DOHH2 (cell line): ENCODE measurements at regions not wholly inside any gene's neighbourhood (a gene's known extent, or its start where the extent isn't known, plus 50 kb on each side); places are given as distances from the start of the nearest gene placed in this dataset.

Source experiments
- H3F3A ChIP-seq: fragments of 200-600 bp; sonication (generic), shearing (Covaris generic); 2 replicates; pipeline ENCODE4 v1.6.0; 2016; ENCODE audit warnings: antibody characterized with exemption, mild to moderate bottlenecking; ENCODE audit not compliant: control insufficient read depth, insufficient read depth
- H3K27ac ChIP-seq: fragments of 200-600 bp; sonication (generic); 2 replicates; pipeline ENCODE4 v1.5.1; 2014; ENCODE audit warnings: low read depth, mild to moderate bottlenecking, low read length, moderate library complexity
- H3K27me3 ChIP-seq: fragments of 200-600 bp; sonication (generic); 2 replicates; pipeline ENCODE4 v1.6.1; 2014; ENCODE audit warnings: mild to moderate bottlenecking, low read length, mixed read lengths; ENCODE audit not compliant: control insufficient read depth
- H3K36me3 ChIP-seq: fragments of 200-600 bp; sonication (generic); 2 replicates; pipeline ENCODE4 v1.6.1; 2014; ENCODE audit warnings: mild to moderate bottlenecking, low read length, moderate library complexity, mixed read lengths; ENCODE audit not compliant: control insufficient read depth
- H3K4me1 ChIP-seq: fragments of 200-600 bp; sonication (generic); 2 replicates; pipeline ENCODE4 v1.6.1; 2014; ENCODE audit warnings: mild to moderate bottlenecking, low read length, mixed read lengths; ENCODE audit not compliant: control insufficient read depth
- H3K4me2 ChIP-seq: fragments of 200-600 bp; sonication (generic); 2 replicates; pipeline ENCODE4 v1.6.0; 2014; ENCODE audit warnings: mild to moderate bottlenecking, low read length, moderate library complexity
- H3K4me3 ChIP-seq: fragments of 200-600 bp; sonication (generic); 2 replicates; pipeline ENCODE4 v1.5.1; 2014; ENCODE audit warnings: mild to moderate bottlenecking, low read length, mixed read lengths
- H3K79me2 ChIP-seq: fragments of 200-600 bp; sonication (generic); 2 replicates; pipeline ENCODE4 v1.6.1; 2014; ENCODE audit warnings: mild to moderate bottlenecking, low read length, mixed read lengths; ENCODE audit not compliant: control insufficient read depth
- H3K9me2 ChIP-seq: fragments of 200-600 bp; sonication (generic); replicated peaks from 2 replicates; pipeline ENCODE4 v1.6.1; 2014; ENCODE audit warnings: mild to moderate bottlenecking, low read length, mixed read lengths; ENCODE audit not compliant: control insufficient read depth
- H3K9me3 ChIP-seq: fragments of 200-600 bp; sonication (generic); 2 replicates; pipeline ENCODE4 v1.6.1; 2014; ENCODE audit warnings: antibody characterized with exemption, low read length, mixed read lengths; ENCODE audit not compliant: control insufficient read depth, insufficient read depth
- H4K20me1 ChIP-seq: fragments of 200-600 bp; sonication (generic); 2 replicates; pipeline ENCODE4 v1.6.0; 2014; ENCODE audit warnings: low read depth, mild to moderate bottlenecking, antibody characterized with exemption, low read length, moderate library complexity; ENCODE audit not compliant: control insufficient read depth, insufficient read depth
- EZH2phosphoT487 ChIP-seq: fragments of 200-600 bp; sonication (generic); IDR thresholded peaks from 2 replicates; pipeline ENCODE4 v1.6.1; 2017; ENCODE audit warnings: borderline replicate concordance, mild to moderate bottlenecking, antibody characterized with exemption, low read length, moderate library complexity, mixed read lengths
- TF ChIP-seq, protein P1 (sequence below): fragments of 200-600 bp; sonication (generic); IDR thresholded peaks from one replicate; pipeline ENCODE4 v1.5.1; 2014; ENCODE audit warnings: antibody characterized with exemption, mild to moderate bottlenecking, low read depth, low read length; ENCODE audit not compliant: poor library complexity, severe bottlenecking

DNA sequence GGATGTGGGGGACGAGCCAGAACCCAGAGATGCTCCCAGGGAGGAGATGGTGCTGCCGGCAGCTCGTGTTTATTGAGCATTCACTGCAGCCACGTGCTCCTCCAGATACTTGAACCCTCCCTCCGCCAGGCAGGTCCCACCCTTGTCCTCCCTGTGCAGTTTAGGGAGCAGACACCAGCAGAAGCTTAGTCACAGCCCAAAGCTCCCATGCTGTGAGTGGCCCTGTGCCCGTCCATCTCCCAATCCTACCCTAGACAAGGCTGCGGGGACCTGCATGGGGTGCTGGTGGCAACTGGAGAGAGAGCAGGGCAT, 176.5 kb upstream of the COPS8 start:
- no peaks in the 10 kb centered on the region for H3K27me3 ChIP-seq
- no peak overlapping the region for H3K4me2 ChIP-seq
- H3K27ac ChIP-seq, result no peak overlapping the region
- no peaks in the 10 kb centered on the region for H4K20me1 ChIP-seq
- H3K36me3 ChIP-seq, result no peaks in the 10 kb centered on the region
- H3K79me2 ChIP-seq, result no peaks in the 10 kb centered on the region
- H3K9me3 ChIP-seq, result no peaks in the 10 kb centered on the region
- no peaks in the 10 kb centered on the region; the same call in 1 of the 2 replicates for H3K4me1 ChIP-seq
- TF ChIP-seq EZH2phosphoT487, result no peak
- TF ChIP-seq, protein P1, sequence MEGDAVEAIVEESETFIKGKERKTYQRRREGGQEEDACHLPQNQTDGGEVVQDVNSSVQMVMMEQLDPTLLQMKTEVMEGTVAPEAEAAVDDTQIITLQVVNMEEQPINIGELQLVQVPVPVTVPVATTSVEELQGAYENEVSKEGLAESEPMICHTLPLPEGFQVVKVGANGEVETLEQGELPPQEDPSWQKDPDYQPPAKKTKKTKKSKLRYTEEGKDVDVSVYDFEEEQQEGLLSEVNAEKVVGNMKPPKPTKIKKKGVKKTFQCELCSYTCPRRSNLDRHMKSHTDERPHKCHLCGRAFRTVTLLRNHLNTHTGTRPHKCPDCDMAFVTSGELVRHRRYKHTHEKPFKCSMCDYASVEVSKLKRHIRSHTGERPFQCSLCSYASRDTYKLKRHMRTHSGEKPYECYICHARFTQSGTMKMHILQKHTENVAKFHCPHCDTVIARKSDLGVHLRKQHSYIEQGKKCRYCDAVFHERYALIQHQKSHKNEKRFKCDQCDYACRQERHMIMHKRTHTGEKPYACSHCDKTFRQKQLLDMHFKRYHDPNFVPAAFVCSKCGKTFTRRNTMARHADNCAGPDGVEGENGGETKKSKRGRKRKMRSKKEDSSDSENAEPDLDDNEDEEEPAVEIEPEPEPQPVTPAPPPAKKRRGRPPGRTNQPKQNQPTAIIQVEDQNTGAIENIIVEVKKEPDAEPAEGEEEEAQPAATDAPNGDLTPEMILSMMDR, result no peak
- H3K4me3 ChIP-seq, result no peak overlapping the region
- H3K9me2 ChIP-seq, result no peaks in the 10 kb centered on the region
- no peaks in the 10 kb centered on the region for H3F3A ChIP-seq

DNA sequence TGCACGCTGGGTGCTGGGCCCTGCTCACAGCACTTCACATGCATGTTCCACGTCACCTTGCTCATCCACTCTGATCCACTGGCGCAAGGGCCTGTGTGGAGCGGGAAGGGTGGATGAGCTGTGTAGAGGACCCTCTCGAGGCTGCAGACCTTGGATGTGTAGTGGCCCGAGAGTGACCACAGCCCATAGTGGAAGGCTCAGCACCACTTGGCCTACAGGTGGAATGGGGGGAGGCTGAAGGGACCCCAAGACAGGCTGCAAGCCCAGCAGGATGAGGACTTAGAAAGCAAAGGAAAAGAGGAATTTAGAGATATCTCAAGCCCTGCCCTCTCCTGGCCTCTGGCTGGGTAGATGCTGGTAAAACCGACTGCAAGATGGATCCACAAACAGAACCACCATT, 175.9 kb upstream of the COPS8 start:
- Histone ChIP-seq H3K27me3 (no peaks in the 10 kb centered on the region; the same call in 1 of the 2 replicates), H3K4me3 (no peak overlapping the region), H3K4me1 (no peaks in the 10 kb centered on the region; the same call in 1 of the 2 replicates), H3K79me2 (no peaks in the 10 kb centered on the region), H3K27ac (no peak overlapping the region), H3K4me2 (no peak overlapping the region), H3K9me2 (no peaks in the 10 kb centered on the region), H4K20me1 (no peaks in the 10 kb centered on the region), H3K9me3 (no peaks in the 10 kb centered on the region), H3K36me3 (no peaks in the 10 kb centered on the region), H3F3A (no peaks in the 10 kb centered on the region)
- no peak for TF ChIP-seq EZH2phosphoT487
- TF ChIP-seq, protein P1, result no peak

DNA sequence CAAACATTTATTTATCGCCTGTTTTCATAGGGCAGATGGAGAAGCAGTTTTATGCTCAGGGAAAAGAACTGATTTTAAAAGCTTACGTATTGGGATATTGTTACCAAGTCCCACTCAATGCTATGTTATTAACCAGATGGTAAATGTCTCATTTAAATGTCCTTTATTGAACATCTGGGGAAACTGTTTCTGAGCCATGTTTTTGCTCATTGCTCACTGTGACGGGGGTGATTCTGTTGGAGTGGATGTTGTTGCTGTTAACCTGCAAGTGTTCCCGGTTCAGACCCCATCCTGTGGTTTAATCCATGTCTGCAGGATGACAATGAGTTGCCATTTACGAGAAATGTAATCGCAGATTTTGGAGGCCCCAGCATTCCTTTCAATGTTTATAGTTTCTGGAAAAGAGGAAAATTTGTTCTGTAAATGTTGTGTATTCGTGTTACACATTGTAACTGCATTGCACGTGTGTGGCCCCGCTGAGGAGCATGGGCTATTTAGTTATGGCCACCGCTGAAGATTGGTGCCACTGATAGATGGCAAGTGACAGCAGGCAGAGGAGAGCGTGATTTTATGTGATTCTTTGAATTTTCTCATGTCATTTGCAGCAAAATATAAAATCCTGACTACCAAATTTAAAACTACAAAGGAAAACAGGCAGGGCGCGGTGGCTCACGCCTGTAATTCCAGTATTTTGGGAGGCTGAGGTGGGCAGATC, 174.8 kb upstream of the COPS8 start:
- H3K4me2 ChIP-seq, result no peak overlapping the region
- TF ChIP-seq, protein P1, result no peak
- TF ChIP-seq EZH2phosphoT487, result no peak
- no peaks in the 10 kb centered on the region; the same call in 1 of the 2 replicates for H3K4me1 ChIP-seq

More for the DNA sequence above, 174.8 kb upstream of the COPS8 start:
- Histone ChIP-seq H3K27ac (no peak overlapping the region), H3K79me2 (no peaks in the 10 kb centered on the region), H3K36me3 (no peaks in the 10 kb centered on the region), H3F3A (no peaks in the 10 kb centered on the region), H3K4me3 (no peak overlapping the region), H3K9me3 (no peaks in the 10 kb centered on the region), H3K27me3 (no peaks in the 10 kb centered on the region; the same call in 1 of the 2 replicates), H4K20me1 (no peaks in the 10 kb centered on the region), H3K9me2 (no peaks in the 10 kb centered on the region)
